ENCODE measurements at regions not wholly inside any gene's neighbourhood (a gene's known extent, or its start where the extent isn't known, plus 50 kb on each side); places are given as distances from the start of the nearest gene placed in this dataset.

- H3K36me3 ChIP-seq (ENCODE audit: insufficient read depth) = no peaks in the 10 kb centered on the region
- no peak for DNase-seq (ENCODE audit: extremely low spot score)
- no peak overlapping the region for H3K27ac ChIP-seq (ENCODE audit: low read depth)
- H3K4me3 ChIP-seq (ENCODE audit: low read depth, low read length) = no peak overlapping the region
- WGBS = 73% methylated on average over 9 of the region's 9 CpGs
- no peaks in the 10 kb centered on the region for H3K4me1 ChIP-seq (ENCODE audit: insufficient read depth)
These were observed 261.6 kb downstream of the VPS13C start for GRCh38 chr15:61798631-61799030.

DNA sequence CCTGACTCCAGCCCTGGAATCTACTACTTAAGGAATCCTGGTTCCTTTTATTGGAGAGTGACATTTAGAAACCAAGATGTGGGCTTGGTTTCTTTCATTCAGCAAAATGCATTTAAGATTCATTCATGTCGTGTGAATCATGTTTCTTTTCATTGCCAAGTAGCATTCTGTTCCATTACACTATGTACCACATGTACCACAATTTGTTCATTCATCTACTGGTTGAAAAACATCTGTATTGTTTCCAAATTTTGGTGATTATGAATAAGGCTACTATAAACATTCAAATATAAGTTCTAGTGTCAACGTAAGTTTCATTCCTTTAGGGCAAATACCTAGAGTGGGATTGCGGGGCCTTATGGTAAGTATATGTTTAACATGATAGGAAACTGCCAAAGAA is 264.2 kb downstream of the VPS13C start:
- H3K4me1 ChIP-seq (ENCODE audit: insufficient read depth) = no peaks in the 10 kb centered on the region
- no peaks in the 10 kb centered on the region for H3K36me3 ChIP-seq (ENCODE audit: insufficient read depth)
- H3K4me3 ChIP-seq (ENCODE audit: low read depth, low read length) = no peak overlapping the region
- DNase-seq (ENCODE audit: extremely low spot score) = no peak
- 74% methylated on average over 3 of the region's 3 CpGs for WGBS
- no peak overlapping the region for H3K27ac ChIP-seq (ENCODE audit: low read depth)

GRCh38 chr15:61794881-61795280 is 265.4 kb downstream of the VPS13C start:
- Histone ChIP-seq H3K4me3 (ENCODE audit: low read depth, low read length) (no peak overlapping the region), H3K4me1 (ENCODE audit: insufficient read depth) (no peaks in the 10 kb centered on the region), H3K27ac (ENCODE audit: low read depth) (no peak overlapping the region), H3K36me3 (ENCODE audit: insufficient read depth) (no peaks in the 10 kb centered on the region)
- no peak for DNase-seq (ENCODE audit: extremely low spot score)
- 17% methylated on average over 1 of the region's 1 CpG for WGBS

GRCh38 chr15:61794276-61794675 is 266.0 kb downstream of the VPS13C start:
- DNase-seq (ENCODE audit: extremely low spot score) = no peak
- Histone ChIP-seq H3K36me3 (ENCODE audit: insufficient read depth) (no peaks in the 10 kb centered on the region), H3K4me1 (ENCODE audit: insufficient read depth) (no peaks in the 10 kb centered on the region), H3K4me3 (ENCODE audit: low read depth, low read length) (no peak overlapping the region), H3K27ac (ENCODE audit: low read depth) (no peak overlapping the region)
- WGBS = 76% methylated on average over 1 of the region's 1 CpG

DNA sequence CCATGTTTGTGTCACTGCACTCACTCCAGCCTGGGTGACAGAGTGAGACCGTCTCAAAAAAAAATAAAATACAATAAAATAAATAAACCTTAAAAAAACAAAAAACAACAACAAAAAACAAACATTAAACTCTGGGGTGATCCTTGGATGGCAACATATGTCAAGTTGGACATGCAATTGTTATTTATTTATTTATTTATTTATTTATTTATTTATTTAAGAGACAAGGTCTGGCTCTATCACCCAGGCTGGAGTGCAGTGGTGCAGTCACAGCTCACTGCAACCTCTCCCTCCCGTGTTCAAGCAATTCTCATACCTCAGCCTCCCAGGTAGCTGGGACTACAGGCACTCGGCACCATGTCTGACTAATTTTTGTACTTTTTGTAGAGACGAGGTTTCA is 275.5 kb downstream of the VPS13C start:
- no peaks in the 10 kb centered on the region for H3K36me3 ChIP-seq (ENCODE audit: insufficient read depth)
- no peaks in the 10 kb centered on the region for H3K4me1 ChIP-seq (ENCODE audit: insufficient read depth)
- no peak overlapping the region for H3K4me3 ChIP-seq (ENCODE audit: low read depth, low read length)
- no peak overlapping the region for H3K27ac ChIP-seq (ENCODE audit: low read depth)
- DNase-seq (ENCODE audit: extremely low spot score) = no peak
- WGBS = 89% methylated on average over 4 of the region's 4 CpGs

DNA sequence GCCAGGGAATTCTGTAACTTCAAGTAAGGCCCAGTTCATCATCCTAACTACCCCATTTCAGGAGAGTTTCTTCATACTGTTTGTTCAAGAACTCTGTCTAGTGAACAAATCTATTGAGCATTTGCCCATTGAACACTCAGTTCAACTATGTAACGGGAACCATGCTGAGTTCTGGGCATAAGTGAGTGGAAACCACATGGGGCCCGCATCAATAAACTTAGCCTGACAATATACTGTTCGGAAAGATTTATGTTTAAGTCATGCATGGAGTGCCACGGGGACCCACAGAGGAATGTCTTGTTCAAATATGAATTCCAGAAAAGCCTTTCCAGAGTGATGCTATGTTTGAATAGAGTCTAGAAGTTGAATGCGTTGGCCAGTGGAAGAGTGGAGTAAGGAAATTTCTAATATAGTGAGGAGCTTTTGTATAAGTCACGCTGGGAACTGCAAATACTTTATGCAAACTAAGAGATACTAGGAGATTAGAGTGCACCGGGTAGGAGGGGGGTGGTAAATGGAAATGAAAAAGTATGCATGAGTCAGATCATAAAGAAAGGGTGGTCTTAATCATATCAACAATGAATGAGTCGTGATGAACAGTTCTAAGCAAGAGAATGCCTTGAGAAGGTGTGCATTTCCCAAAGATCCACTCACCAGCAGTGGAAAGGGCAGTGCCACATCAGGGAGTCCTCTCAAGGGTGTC is 279.8 kb downstream of the VPS13C start:
- DNase-seq (ENCODE audit: extremely low spot score) = no peak
- Histone ChIP-seq H3K36me3 (ENCODE audit: insufficient read depth) (no peaks in the 10 kb centered on the region), H3K4me3 (ENCODE audit: low read depth, low read length) (no peak overlapping the region), H3K4me1 (ENCODE audit: insufficient read depth) (no peaks in the 10 kb centered on the region), H3K27ac (ENCODE audit: low read depth) (no peak overlapping the region)
- WGBS = 72% methylated on average over 8 of the region's 8 CpGs

- 27% methylated on average over 4 of the region's 4 CpGs for WGBS
- Histone ChIP-seq H3K4me1 (ENCODE audit: insufficient read depth) (no peaks in the 10 kb centered on the region), H3K36me3 (ENCODE audit: insufficient read depth) (no peaks in the 10 kb centered on the region), H3K27ac (ENCODE audit: low read depth) (no peak overlapping the region), H3K4me3 (ENCODE audit: low read depth, low read length) (no peak overlapping the region)
- DNase-seq (ENCODE audit: extremely low spot score) = no peak
These were observed 282.6 kb downstream of the VPS13C start for GRCh38 chr15:61777689-61778088.

- Histone ChIP-seq H3K4me3 (ENCODE audit: low read depth, low read length) (no peak overlapping the region), H3K4me1 (ENCODE audit: insufficient read depth) (no peaks in the 10 kb centered on the region), H3K36me3 (ENCODE audit: insufficient read depth) (no peaks in the 10 kb centered on the region), H3K27ac (ENCODE audit: low read depth) (no peak overlapping the region)
- 90% methylated on average over 2 of the region's 2 CpGs for WGBS
- DNase-seq (ENCODE audit: extremely low spot score) = no peak
These were observed 290.7 kb downstream of the VPS13C start for GRCh38 chr15:61769557-61769956.

DNA sequence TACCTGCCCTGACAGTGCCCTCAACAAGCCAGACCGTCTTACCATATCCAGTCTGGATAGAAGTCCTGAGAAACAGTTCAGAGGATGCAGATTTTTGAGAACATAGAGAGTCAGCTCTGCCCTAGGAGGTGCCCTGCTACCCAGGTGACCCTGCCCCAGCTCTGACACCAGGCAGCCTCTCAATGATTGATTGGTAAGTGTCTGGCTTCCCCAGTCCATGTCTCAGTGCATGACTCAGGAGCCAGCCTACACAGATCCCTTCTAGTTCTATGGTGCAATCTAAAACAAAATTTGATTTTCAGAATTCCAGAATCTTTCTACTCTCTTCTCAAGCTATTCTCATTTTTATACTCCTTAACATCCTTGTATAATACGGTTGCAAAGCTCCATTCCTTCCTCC is 292.1 kb downstream of the VPS13C start:
- Histone ChIP-seq H3K36me3 (ENCODE audit: insufficient read depth) (no peaks in the 10 kb centered on the region), H3K4me1 (ENCODE audit: insufficient read depth) (no peaks in the 10 kb centered on the region), H3K27ac (ENCODE audit: low read depth) (no peak overlapping the region), H3K4me3 (ENCODE audit: low read depth, low read length) (no peak overlapping the region)
- DNase-seq (ENCODE audit: extremely low spot score) = no peak
- 85% methylated on average over 2 of the region's 2 CpGs for WGBS

- H3K36me3 ChIP-seq (ENCODE audit: insufficient read depth) = no peaks in the 10 kb centered on the region
- DNase-seq (ENCODE audit: extremely low spot score) = no peak
- 71% methylated on average over 6 of the region's 6 CpGs for WGBS
- no peak overlapping the region for H3K27ac ChIP-seq (ENCODE audit: low read depth)
- no peak overlapping the region for H3K4me3 ChIP-seq (ENCODE audit: low read depth, low read length)
- H3K4me1 ChIP-seq (ENCODE audit: insufficient read depth) = no peaks in the 10 kb centered on the region
These were observed 295.3 kb downstream of the VPS13C start for GRCh38 chr15:61764981-61765380.

DNA sequence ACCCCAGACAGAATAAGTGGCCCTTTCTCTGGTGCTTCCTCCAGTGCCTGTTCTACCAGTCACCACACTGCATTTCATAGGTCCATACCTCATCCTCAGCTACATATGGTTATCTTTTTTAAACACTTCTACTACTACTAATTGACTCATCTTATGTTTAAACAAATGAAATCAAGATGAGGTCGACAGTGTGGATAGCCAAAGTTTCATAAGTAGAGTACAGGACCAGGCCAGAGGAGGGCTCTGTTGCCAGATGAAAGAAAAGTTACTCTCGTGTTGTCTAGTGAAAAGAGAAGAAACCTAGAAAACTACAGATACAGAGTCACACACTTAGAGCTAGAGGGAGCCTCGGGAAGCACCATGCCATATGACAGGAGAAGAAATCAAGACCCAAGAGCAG is 296.1 kb downstream of the VPS13C start:
- H3K36me3 ChIP-seq (ENCODE audit: insufficient read depth) = no peaks in the 10 kb centered on the region
- 66% methylated on average over 3 of the region's 3 CpGs for WGBS
- no peak overlapping the region for H3K4me3 ChIP-seq (ENCODE audit: low read depth, low read length)
- DNase-seq (ENCODE audit: extremely low spot score) = no peak
- no peak overlapping the region for H3K27ac ChIP-seq (ENCODE audit: low read depth)
- no peaks in the 10 kb centered on the region for H3K4me1 ChIP-seq (ENCODE audit: insufficient read depth)

GRCh38 chr15:61762676-61763075 is 297.6 kb downstream of the VPS13C start:
- WGBS = 73% methylated on average over 3 of the region's 3 CpGs
- no peak for DNase-seq (ENCODE audit: extremely low spot score)

GRCh38 chr15:61759639-61760038 is 300.6 kb downstream of the VPS13C start:
- H3K27ac ChIP-seq (ENCODE audit: low read depth) = no peak overlapping the region
- no peaks in the 10 kb centered on the region for H3K36me3 ChIP-seq (ENCODE audit: insufficient read depth)
- no peak for DNase-seq (ENCODE audit: extremely low spot score)
- 86% methylated on average over 2 of the region's 2 CpGs for WGBS
- H3K4me3 ChIP-seq (ENCODE audit: low read depth, low read length) = no peak overlapping the region
- no peaks in the 10 kb centered on the region for H3K4me1 ChIP-seq (ENCODE audit: insufficient read depth)

More at GRCh38 chr15:61762676-61763075, 297.6 kb downstream of the VPS13C start:
- H3K36me3 ChIP-seq (ENCODE audit: insufficient read depth) = no peaks in the 10 kb centered on the region
- H3K4me1 ChIP-seq (ENCODE audit: insufficient read depth) = no peaks in the 10 kb centered on the region
- no peak overlapping the region for H3K4me3 ChIP-seq (ENCODE audit: low read depth, low read length)
- no peak overlapping the region for H3K27ac ChIP-seq (ENCODE audit: low read depth)

- Histone ChIP-seq H3K4me1 (ENCODE audit: insufficient read depth) (no peaks in the 10 kb centered on the region), H3K36me3 (ENCODE audit: insufficient read depth) (no peaks in the 10 kb centered on the region), H3K4me3 (ENCODE audit: low read depth, low read length) (no peak overlapping the region), H3K27ac (ENCODE audit: low read depth) (no peak overlapping the region)
- 47% methylated on average over 4 of the region's 4 CpGs for WGBS
- DNase-seq (ENCODE audit: extremely low spot score) = no peak
These were observed 304.0 kb downstream of the VPS13C start for GRCh38 chr15:61756071-61756820.
